Testis (tissue), 2 donors: ENCODE measurements at regions not wholly inside any gene's neighbourhood (a gene's known extent, or its start where the extent isn't known, plus 50 kb on each side); places are given as distances from the start of the nearest gene placed in this dataset.
"Not testable (repeated sequence)": the region's sequence is repeated elsewhere in the genome, so short reads cannot be mapped to it uniquely, and the experiment has no call there.

Experiments used
- DNase-seq: peaks from one replicate; pipeline ENCODE4 v3.0.0-alpha.2; 2019
- H3K27ac ChIP-seq, 2 donors: fragments of 200-600 bp; sonication (generic); one replicate each; pipeline ENCODE4 v1.5.1; 2019
- H3K27me3 ChIP-seq: fragments of 200-600 bp; sonication (generic); one replicate; pipeline ENCODE4 v1.5.1; 2019
- H3K36me3 ChIP-seq: fragments of 200-600 bp; sonication (generic); one replicate; pipeline ENCODE4 v1.5.1; 2017; ENCODE audit warnings: low read depth; ENCODE audit errors: missing control alignments
- H3K4me1 ChIP-seq: fragments of 200-600 bp; sonication (generic); one replicate; pipeline ENCODE4 v1.5.1; 2019
- H3K4me3 ChIP-seq, 2 donors: fragments of 200-600 bp; sonication (generic); one replicate each; pipeline ENCODE4 v1.5.1; 2017 to 2019
- H3K9me3 ChIP-seq: fragments of 200-600 bp; sonication (generic); one replicate; pipeline ENCODE4 v1.5.1; 2017
- CTCF ChIP-seq, 3 experiments: fragments of 450-650 bp in 2 of 3; fragments of 200-600 bp in 1 of 3; sonication (generic) in 1 of 3; IDR thresholded peaks; one replicate each; pipeline ENCODE4 v1.5.1; 2016 to 2019; ENCODE audit warnings: antibody characterized with exemption in 3 of 3, mild to moderate bottlenecking in 2 of 3, moderate library complexity in 1 of 3
- POLR2A ChIP-seq: fragments of 450-650 bp; IDR thresholded peaks from one replicate; pipeline ENCODE4 v1.6.1; 2017; ENCODE audit warnings: antibody characterized with exemption, mild to moderate bottlenecking, moderate library complexity
- WGBS, 2 donors: methylation state at CpG; one replicate each; pipeline ENCODE4 v1.1.5; 2018; 5-methylcytosine and 5-hydroxymethylcytosine counted together
- intact Hi-C: fragments of 100-400 bp; cut with DNase I; formaldehyde crosslinking; loops from one replicate; pipeline ENCODE4 v1.15.1; 2023; ENCODE audit warnings: low total_unique reads

DNA sequence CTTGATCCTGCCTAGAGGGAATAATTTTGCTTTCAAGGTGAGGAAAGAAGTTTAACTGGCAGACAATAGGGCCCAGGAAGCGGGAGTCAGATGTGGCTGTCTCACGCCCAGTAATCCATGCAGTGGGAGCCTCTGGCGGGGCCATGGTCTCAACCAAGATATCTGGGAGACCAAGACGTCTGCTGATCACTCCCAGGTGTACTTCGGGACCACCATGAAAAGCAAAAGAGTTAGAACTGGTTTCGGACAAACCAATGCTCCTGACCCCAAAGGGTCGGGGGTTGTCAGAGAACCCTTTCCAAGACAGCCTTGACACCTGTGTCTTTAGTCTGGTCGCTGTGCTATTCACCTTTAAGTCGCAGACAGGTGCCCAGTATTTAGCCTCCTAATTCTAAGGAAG lies 256.9 kb upstream of the MBL2 start:
- H3K27me3 ChIP-seq = no peaks in the 10 kb centered on the region
- H3K27ac ChIP-seq = no peak overlapping the region

DNA sequence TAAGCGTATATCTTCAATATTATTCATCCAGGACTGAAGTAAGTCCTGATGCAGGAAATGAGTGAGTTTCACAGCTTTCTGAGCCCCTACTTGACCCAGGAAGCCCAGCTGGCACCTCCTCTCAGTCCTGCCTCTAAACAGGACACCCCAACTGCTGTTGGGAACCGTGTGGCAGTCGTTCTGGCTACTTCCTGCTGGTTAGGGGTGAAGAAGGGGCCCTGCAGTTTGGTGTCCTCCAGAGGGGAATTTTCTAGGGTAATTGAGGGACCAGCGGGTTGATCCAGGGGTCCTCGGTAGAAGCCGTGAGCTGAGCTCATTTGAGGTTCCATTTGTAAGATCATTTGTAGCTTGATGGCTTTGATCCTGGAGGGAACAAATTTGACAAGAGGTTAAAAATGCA lies 253.2 kb upstream of the MBL2 start:
- H3K27me3 ChIP-seq, intact Hi-C loops, H3K4me3 ChIP-seq, H3K9me3 ChIP-seq, H3K27ac ChIP-seq, DNase-seq, H3K4me1 ChIP-seq, H3K36me3 ChIP-seq: not testable (repeated sequence)
- 50 to 73% methylated on average over 4 to 6 of the region's 6 CpGs for WGBS, 2 donors

More for the DNA sequence above, 256.9 kb upstream of the MBL2 start:
- no peak for DNase-seq
- intact Hi-C loops = no loop called here
- Histone ChIP-seq H3K4me3 (no peak overlapping the region), H3K9me3 (no peaks in the 10 kb centered on the region), H3K36me3 (no peaks in the 10 kb centered on the region), H3K4me1 (no peaks in the 10 kb centered on the region)
- TF ChIP-seq POLR2A = no peak
- WGBS, 2 donors = 92 to 94% methylated on average over 9 of the region's 9 CpGs

- no peaks in the 10 kb centered on the region for H3K4me1 ChIP-seq
- intact Hi-C loops = no loop called here
- no peak overlapping the region for H3K27ac ChIP-seq
- 2 to 5% methylated on average over 9 of the region's 9 CpGs for WGBS, 2 donors
- TF ChIP-seq CTCF (IDR thresholded peaks at IDR 0.05) = no peak
- no peaks in the 10 kb centered on the region for H3K27me3 ChIP-seq
- DNase-seq = no peak
- no peaks in the 10 kb centered on the region for H3K36me3 ChIP-seq
- H3K9me3 ChIP-seq = no peaks in the 10 kb centered on the region
- peak overlapping the region in 1 of 2 donors; percentile 43 for H3K4me3 ChIP-seq
Measured at GRCh38 chr10:53025172-53025711, 252.7 kb upstream of the MBL2 start.

GRCh38 chr10:53023411-53023810 lies 250.8 kb upstream of the MBL2 start:
- 68 to 88% methylated on average over 2 of the region's 2 CpGs for WGBS, 2 donors
- Histone ChIP-seq H3K4me1 (no peaks in the 10 kb centered on the region), H3K27me3 (no peaks in the 10 kb centered on the region), H3K4me3 (no peak overlapping the region), H3K36me3 (no peaks in the 10 kb centered on the region), H3K27ac (no peak overlapping the region), H3K9me3 (no peaks in the 10 kb centered on the region)
- intact Hi-C loops = no loop called here
- TF ChIP-seq CTCF (IDR thresholded peaks at IDR 0.05) = no peak
- DNase-seq = no peak

- Histone ChIP-seq H3K27me3 (no peaks in the 10 kb centered on the region), H3K36me3 (no peaks in the 10 kb centered on the region), H3K9me3 (no peaks in the 10 kb centered on the region), H3K27ac (no peak overlapping the region), H3K4me1 (no peaks in the 10 kb centered on the region), H3K4me3 (no peak overlapping the region)
- WGBS, 2 donors = 88 to 92% methylated on average over 5 of the region's 5 CpGs
- intact Hi-C loops = no loop called here
- TF ChIP-seq POLR2A (no peak), CTCF (IDR thresholded peaks at IDR 0.05) (no peak)
- DNase-seq = no peak
Measured at GRCh38 chr10:53022611-53023088, 250.1 kb upstream of the MBL2 start.

DNA sequence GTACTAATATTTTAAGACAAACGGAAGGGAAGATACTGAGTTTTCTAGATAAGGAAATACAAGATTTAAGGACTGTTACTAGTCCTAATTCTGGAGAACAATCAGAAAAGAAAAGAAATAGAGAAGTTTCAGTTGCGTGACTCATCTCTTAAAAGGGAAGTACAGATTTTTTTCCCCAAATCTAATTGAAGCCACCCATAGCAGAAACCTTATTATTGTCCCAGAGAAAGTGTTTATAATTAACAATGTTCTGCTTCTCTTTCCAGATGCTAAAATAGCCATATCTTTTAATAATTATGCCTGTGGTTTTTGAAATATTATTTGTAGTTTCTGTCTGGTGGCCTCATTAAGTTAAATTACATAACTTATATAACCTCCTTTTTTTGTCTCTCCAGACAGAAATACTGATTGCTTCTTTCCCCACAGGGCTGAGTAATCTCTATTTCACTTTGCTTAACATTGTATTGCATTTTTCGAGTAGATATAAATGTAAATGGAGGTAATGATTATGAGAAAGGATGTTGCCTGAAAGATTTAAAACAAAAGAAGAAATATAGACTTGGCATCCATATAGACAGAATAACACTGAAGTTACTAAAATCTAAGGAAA lies 240.7 kb upstream of the MBL2 start:
- Histone ChIP-seq H3K27me3 (no peaks in the 10 kb centered on the region), H3K9me3 (no peaks in the 10 kb centered on the region), H3K4me1 (no peaks in the 10 kb centered on the region), H3K36me3 (no peaks in the 10 kb centered on the region), H3K27ac (no peak overlapping the region), H3K4me3 (no peak overlapping the region)
- intact Hi-C loops = no loop called here
- TF ChIP-seq CTCF (IDR thresholded peaks at IDR 0.05) (no peak), POLR2A (no peak)
- 59 to 63% methylated on average over 3 of the region's 3 CpGs for WGBS, 2 donors
- no peak for DNase-seq
